ENCODE measurements at regions not wholly inside any gene's neighbourhood (a gene's known extent, or its start where the extent isn't known, plus 50 kb on each side); places are given as distances from the start of the nearest gene placed in this dataset.
A peak's percentile ranks its signal among the peaks of the same experiment; 100 is the strongest.

GRCh38 chr18:10009321-10010144 is 95.7 kb downstream of the VAPA start:
- Histone ChIP-seq H3K27ac (ENCODE audit: low read depth in 2 of 2, low read length in 1 of 2) (peak overlapping the region in 1 of 2 donors; percentile 24), H3K36me3 (ENCODE audit: control insufficient read depth in 2 of 2, insufficient read depth in 2 of 2, low read length in 1 of 2) (no peaks in the 10 kb centered on the region), H3K4me3 (ENCODE audit: low read depth in 1 of 2, low read length in 2 of 2) (no peak overlapping the region), H3K27me3 (ENCODE audit: control insufficient read depth in 1 of 2, insufficient read depth in 2 of 2, low read length in 2 of 2) (no peaks in the 10 kb centered on the region), H3K4me1 (ENCODE audit: control insufficient read depth in 2 of 2, insufficient read depth in 2 of 2, low read length in 1 of 2) (peaks cover 3 to 6% of the 10 kb centered on the region in 2 donors), H3K9me3 (ENCODE audit: control insufficient read depth in 2 of 2, insufficient read depth in 1 of 2, low read depth in 1 of 2, low read length in 1 of 2) (no peaks in the 10 kb centered on the region)
- 93 to 95% methylated on average over 28 of the region's 28 CpGs for WGBS, 2 donors

- Histone ChIP-seq H3K4me1 (ENCODE audit: control insufficient read depth in 2 of 2, insufficient read depth in 2 of 2, low read length in 1 of 2) (peaks cover 3 to 6% of the 10 kb centered on the region in 2 donors), H3K4me3 (ENCODE audit: low read depth in 1 of 2, low read length in 2 of 2) (no peak overlapping the region), H3K9me3 (ENCODE audit: control insufficient read depth in 2 of 2, insufficient read depth in 1 of 2, low read depth in 1 of 2, low read length in 1 of 2) (no peaks in the 10 kb centered on the region), H3K27ac (ENCODE audit: low read depth in 2 of 2, low read length in 1 of 2) (peak overlapping the region in 1 of 2 donors; percentile 73), H3K36me3 (ENCODE audit: control insufficient read depth in 2 of 2, insufficient read depth in 2 of 2, low read length in 1 of 2) (no peaks in the 10 kb centered on the region), H3K27me3 (ENCODE audit: control insufficient read depth in 1 of 2, insufficient read depth in 2 of 2, low read length in 2 of 2) (no peaks in the 10 kb centered on the region)
- 16 to 27% methylated on average over 6 of the region's 6 CpGs for WGBS, 2 donors
Measured at GRCh38 chr18:10010611-10011015, 96.8 kb downstream of the VAPA start.

GRCh38 chr18:10011061-10011460 is 97.2 kb downstream of the VAPA start:
- Histone ChIP-seq H3K9me3 (ENCODE audit: control insufficient read depth in 2 of 2, insufficient read depth in 1 of 2, low read depth in 1 of 2, low read length in 1 of 2) (no peaks in the 10 kb centered on the region), H3K27ac (ENCODE audit: low read depth in 2 of 2, low read length in 1 of 2) (peak overlapping the region; percentile 71 to 73), H3K27me3 (ENCODE audit: control insufficient read depth in 1 of 2, insufficient read depth in 2 of 2, low read length in 2 of 2) (no peaks in the 10 kb centered on the region), H3K4me3 (ENCODE audit: low read depth in 1 of 2, low read length in 2 of 2) (no peak overlapping the region), H3K4me1 (ENCODE audit: control insufficient read depth in 2 of 2, insufficient read depth in 2 of 2, low read length in 1 of 2) (peaks cover 6 to 9% of the 10 kb centered on the region in 2 donors), H3K36me3 (ENCODE audit: control insufficient read depth in 2 of 2, insufficient read depth in 2 of 2, low read length in 1 of 2) (no peaks in the 10 kb centered on the region)
- 79 to 86% methylated on average over 4 of the region's 4 CpGs for WGBS, 2 donors

- no peaks in the 10 kb centered on the region for H3K36me3 ChIP-seq (ENCODE audit: control insufficient read depth in 2 of 2, insufficient read depth in 2 of 2, low read length in 1 of 2)
- no peaks in the 10 kb centered on the region for H3K27me3 ChIP-seq (ENCODE audit: control insufficient read depth in 1 of 2, insufficient read depth in 2 of 2, low read length in 2 of 2)
- H3K27ac ChIP-seq (ENCODE audit: low read depth in 2 of 2, low read length in 1 of 2), result no peak overlapping the region
- no peaks in the 10 kb centered on the region for H3K9me3 ChIP-seq (ENCODE audit: control insufficient read depth in 2 of 2, insufficient read depth in 1 of 2, low read depth in 1 of 2, low read length in 1 of 2)
- H3K4me1 ChIP-seq (ENCODE audit: control insufficient read depth in 2 of 2, insufficient read depth in 2 of 2, low read length in 1 of 2), result peaks cover 6 to 10% of the 10 kb centered on the region in 2 donors
- 88 to 89% methylated on average over 2 of the region's 2 CpGs for WGBS, 2 donors
- H3K4me3 ChIP-seq (ENCODE audit: low read depth in 1 of 2, low read length in 2 of 2), result no peak overlapping the region
Measured at GRCh38 chr18:10011751-10012150, 97.9 kb downstream of the VAPA start.

- no peak overlapping the region for H3K27ac ChIP-seq (ENCODE audit: low read depth in 2 of 2, low read length in 1 of 2)
- no peaks in the 10 kb centered on the region for H3K36me3 ChIP-seq (ENCODE audit: control insufficient read depth in 2 of 2, insufficient read depth in 2 of 2, low read length in 1 of 2)
- 92 to 93% methylated on average over 4 of the region's 4 CpGs for WGBS, 2 donors
- peaks cover 6 to 10% of the 10 kb centered on the region in 2 donors for H3K4me1 ChIP-seq (ENCODE audit: control insufficient read depth in 2 of 2, insufficient read depth in 2 of 2, low read length in 1 of 2)
- no peaks in the 10 kb centered on the region for H3K9me3 ChIP-seq (ENCODE audit: control insufficient read depth in 2 of 2, insufficient read depth in 1 of 2, low read depth in 1 of 2, low read length in 1 of 2)
- H3K27me3 ChIP-seq (ENCODE audit: control insufficient read depth in 1 of 2, insufficient read depth in 2 of 2, low read length in 2 of 2), result no peaks in the 10 kb centered on the region
- no peak overlapping the region for H3K4me3 ChIP-seq (ENCODE audit: low read depth in 1 of 2, low read length in 2 of 2)
Measured at GRCh38 chr18:10012526-10012925, 98.7 kb downstream of the VAPA start.

GRCh38 chr18:10013621-10014543 is 100.1 kb downstream of the VAPA start:
- H3K4me1 ChIP-seq (ENCODE audit: control insufficient read depth in 2 of 2, insufficient read depth in 2 of 2, low read length in 1 of 2), result peaks cover 6 to 10% of the 10 kb centered on the region in 2 donors
- no peaks in the 10 kb centered on the region for H3K36me3 ChIP-seq (ENCODE audit: control insufficient read depth in 2 of 2, insufficient read depth in 2 of 2, low read length in 1 of 2)
- no peak overlapping the region for H3K4me3 ChIP-seq (ENCODE audit: low read depth in 1 of 2, low read length in 2 of 2)
- no peaks in the 10 kb centered on the region for H3K27me3 ChIP-seq (ENCODE audit: control insufficient read depth in 1 of 2, insufficient read depth in 2 of 2, low read length in 2 of 2)
- no peak overlapping the region for H3K27ac ChIP-seq (ENCODE audit: low read depth in 2 of 2, low read length in 1 of 2)
- WGBS, 2 donors, result 84 to 89% methylated on average over 17 of the region's 17 CpGs
- H3K9me3 ChIP-seq (ENCODE audit: control insufficient read depth in 2 of 2, insufficient read depth in 1 of 2, low read depth in 1 of 2, low read length in 1 of 2), result no peaks in the 10 kb centered on the region

GRCh38 chr18:10015288-10015701 is 101.5 kb downstream of the VAPA start:
- Histone ChIP-seq H3K4me3 (ENCODE audit: low read depth in 1 of 2, low read length in 2 of 2) (no peak overlapping the region), H3K27ac (ENCODE audit: low read depth in 2 of 2, low read length in 1 of 2) (no peak overlapping the region), H3K36me3 (ENCODE audit: control insufficient read depth in 2 of 2, insufficient read depth in 2 of 2, low read length in 1 of 2) (no peaks in the 10 kb centered on the region), H3K4me1 (ENCODE audit: control insufficient read depth in 2 of 2, insufficient read depth in 2 of 2, low read length in 1 of 2) (peaks cover 4% of the 10 kb centered on the region in 2 donors), H3K9me3 (ENCODE audit: control insufficient read depth in 2 of 2, insufficient read depth in 1 of 2, low read depth in 1 of 2, low read length in 1 of 2) (no peaks in the 10 kb centered on the region), H3K27me3 (ENCODE audit: control insufficient read depth in 1 of 2, insufficient read depth in 2 of 2, low read length in 2 of 2) (no peaks in the 10 kb centered on the region)
- 43 to 58% methylated on average over 9 of the region's 9 CpGs for WGBS, 2 donors

- no peaks in the 10 kb centered on the region for H3K9me3 ChIP-seq (ENCODE audit: control insufficient read depth in 2 of 2, insufficient read depth in 1 of 2, low read depth in 1 of 2, low read length in 1 of 2)
- no peaks in the 10 kb centered on the region for H3K27me3 ChIP-seq (ENCODE audit: control insufficient read depth in 1 of 2, insufficient read depth in 2 of 2, low read length in 2 of 2)
- WGBS, 2 donors, result 30 to 44% methylated on average over 7 of the region's 7 CpGs
- peaks cover 4% of the 10 kb centered on the region in 2 donors for H3K4me1 ChIP-seq (ENCODE audit: control insufficient read depth in 2 of 2, insufficient read depth in 2 of 2, low read length in 1 of 2)
- peak overlapping the region in 1 of 2 donors; percentile 27 for H3K27ac ChIP-seq (ENCODE audit: low read depth in 2 of 2, low read length in 1 of 2)
- no peaks in the 10 kb centered on the region for H3K36me3 ChIP-seq (ENCODE audit: control insufficient read depth in 2 of 2, insufficient read depth in 2 of 2, low read length in 1 of 2)
- no peak overlapping the region for H3K4me3 ChIP-seq (ENCODE audit: low read depth in 1 of 2, low read length in 2 of 2)
Measured at GRCh38 chr18:10015941-10016819, 102.4 kb downstream of the VAPA start.

GRCh38 chr18:10017043-10017442 is 103.2 kb downstream of the VAPA start:
- Histone ChIP-seq H3K4me1 (ENCODE audit: control insufficient read depth in 2 of 2, insufficient read depth in 2 of 2, low read length in 1 of 2) (peaks cover 4% of the 10 kb centered on the region in 2 donors), H3K27me3 (ENCODE audit: control insufficient read depth in 1 of 2, insufficient read depth in 2 of 2, low read length in 2 of 2) (no peaks in the 10 kb centered on the region), H3K36me3 (ENCODE audit: control insufficient read depth in 2 of 2, insufficient read depth in 2 of 2, low read length in 1 of 2) (no peaks in the 10 kb centered on the region), H3K4me3 (ENCODE audit: low read depth in 1 of 2, low read length in 2 of 2) (no peak overlapping the region), H3K27ac (ENCODE audit: low read depth in 2 of 2, low read length in 1 of 2) (no peak overlapping the region), H3K9me3 (ENCODE audit: control insufficient read depth in 2 of 2, insufficient read depth in 1 of 2, low read depth in 1 of 2, low read length in 1 of 2) (no peaks in the 10 kb centered on the region)
- 88 to 95% methylated on average over 2 of the region's 2 CpGs for WGBS, 2 donors
